Erythroblast (primary cell): ENCODE measurements at regions not wholly inside any gene's neighbourhood (a gene's known extent, or its start where the extent isn't known, plus 50 kb on each side); places are given as distances from the start of the nearest gene placed in this dataset.

ENCODE experiments used
- GATA1 ChIP-seq: IDR thresholded peaks from 2 replicates; pipeline ENCODE4 v1.6.1; 2011; ENCODE audit warnings: low read depth, mild to moderate bottlenecking, control low read depth, low read length, moderate library complexity
- POLR2A ChIP-seq: IDR thresholded peaks from 2 replicates; pipeline ENCODE4 v1.6.1; 2011; ENCODE audit warnings: mild to moderate bottlenecking, low read length

DNA sequence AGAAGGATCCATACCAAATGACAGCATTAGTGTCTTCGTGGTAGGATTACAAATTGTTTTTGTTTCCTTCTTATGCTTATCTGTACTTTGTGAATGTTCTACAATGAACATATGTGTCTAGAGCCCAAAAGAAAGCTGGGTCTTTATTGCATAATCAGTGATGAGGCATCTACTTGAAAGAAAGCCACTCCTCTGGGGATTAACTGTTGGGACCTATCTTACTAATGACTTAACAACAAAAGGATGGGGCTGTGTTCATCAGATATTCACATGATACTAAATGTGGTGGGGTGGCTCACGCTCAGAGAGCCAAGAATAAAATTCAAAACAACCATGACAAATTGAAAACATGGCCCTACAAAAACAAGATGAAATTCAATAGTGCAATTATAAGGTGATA lies 160.2 kb downstream of the RGS9 start:
- no peak for TF ChIP-seq POLR2A
- TF ChIP-seq GATA1: no peak
